IPS-18c (cell line): ENCODE measurements at regions not wholly inside any gene's neighbourhood (a gene's known extent, or its start where the extent isn't known, plus 50 kb on each side); places are given as distances from the start of the nearest gene placed in this dataset.

Source experiments
- H3K4me3 ChIP-seq: 2 replicates; pipeline ENCODE4 v1.7.0; 2013; ENCODE audit warnings: low read depth, mild to moderate bottlenecking, low read length, moderate library complexity; ENCODE audit not compliant: insufficient read depth
- H3K9me3 ChIP-seq: one replicate; pipeline ENCODE4 v1.6.1; 2013; ENCODE audit warnings: mild to moderate bottlenecking, low read length, moderate library complexity; ENCODE audit not compliant: control insufficient read depth, insufficient read depth

- H3K9me3 ChIP-seq, result no peaks in the 10 kb centered on the region
- H3K4me3 ChIP-seq, result no peak overlapping the region
Observed at GRCh38 chr14:27387463-27387862, 789.6 kb upstream of the NOVA1 start.

DNA sequence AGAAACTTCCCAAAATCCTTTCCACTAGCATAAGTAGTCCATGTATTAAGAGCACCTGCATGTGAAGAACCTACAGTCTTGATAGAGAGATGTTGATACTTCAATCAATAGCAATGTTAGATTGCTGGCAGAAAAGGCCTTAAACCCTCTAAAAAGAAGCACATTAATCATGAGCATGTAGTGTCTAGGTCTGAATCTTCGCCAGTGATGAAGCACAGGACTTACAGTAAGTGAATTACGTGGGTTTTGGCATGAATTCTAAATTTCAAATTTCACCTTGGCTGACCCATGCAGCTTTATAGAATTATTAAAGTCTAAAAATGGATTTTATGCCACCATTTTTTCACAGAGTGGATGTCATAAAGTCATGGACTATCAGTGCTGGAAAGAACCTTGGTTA, 791.6 kb upstream of the NOVA1 start:
- Histone ChIP-seq H3K9me3 (no peaks in the 10 kb centered on the region), H3K4me3 (no peak overlapping the region)

GRCh38 chr14:27390155-27390554, 792.3 kb upstream of the NOVA1 start:
- H3K9me3 ChIP-seq, result no peaks in the 10 kb centered on the region

DNA sequence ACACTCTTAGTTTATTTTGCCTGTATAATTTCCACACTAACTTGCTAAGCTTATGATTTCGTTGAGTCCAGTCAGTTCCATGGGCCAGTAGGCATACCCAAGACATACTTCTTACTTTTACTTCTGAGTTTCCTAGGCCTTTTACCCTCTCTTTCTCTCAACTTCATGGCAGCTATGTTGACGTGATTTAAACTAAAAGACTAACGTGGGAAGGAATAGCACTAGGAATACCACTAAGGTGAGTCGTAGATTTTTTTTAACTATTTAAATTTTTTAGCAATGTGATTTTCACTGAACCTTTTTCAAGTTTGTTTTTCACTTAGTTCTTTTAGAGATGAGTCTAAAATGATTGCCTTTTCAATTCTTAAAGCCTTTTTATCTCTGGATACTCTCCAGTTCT, 793.5 kb upstream of the NOVA1 start:
- Histone ChIP-seq H3K4me3 (no peak overlapping the region), H3K9me3 (no peaks in the 10 kb centered on the region)

More at GRCh38 chr14:27390155-27390554, 792.3 kb upstream of the NOVA1 start:
- H3K4me3 ChIP-seq, result no peak overlapping the region

DNA sequence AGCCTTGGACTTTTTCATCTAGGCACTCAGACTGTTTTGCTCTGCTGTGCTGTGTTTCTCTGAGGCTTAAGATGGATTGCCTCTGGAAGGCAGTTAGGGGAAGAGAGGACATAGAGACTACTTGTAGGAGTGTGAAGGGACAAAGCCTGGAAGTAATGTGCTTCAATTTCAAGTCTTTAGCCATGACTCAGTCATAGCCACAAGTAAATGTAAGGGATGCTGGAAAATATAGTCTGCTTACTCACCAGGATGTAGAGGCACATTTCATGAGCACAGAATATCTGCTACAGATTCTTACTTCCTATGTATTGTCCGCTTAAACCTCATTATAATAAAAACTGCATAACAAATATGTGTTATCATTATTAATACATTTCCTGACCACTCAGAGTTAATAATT, 794.3 kb upstream of the NOVA1 start:
- H3K4me3 ChIP-seq, result no peak overlapping the region
- H3K9me3 ChIP-seq, result no peaks in the 10 kb centered on the region

DNA sequence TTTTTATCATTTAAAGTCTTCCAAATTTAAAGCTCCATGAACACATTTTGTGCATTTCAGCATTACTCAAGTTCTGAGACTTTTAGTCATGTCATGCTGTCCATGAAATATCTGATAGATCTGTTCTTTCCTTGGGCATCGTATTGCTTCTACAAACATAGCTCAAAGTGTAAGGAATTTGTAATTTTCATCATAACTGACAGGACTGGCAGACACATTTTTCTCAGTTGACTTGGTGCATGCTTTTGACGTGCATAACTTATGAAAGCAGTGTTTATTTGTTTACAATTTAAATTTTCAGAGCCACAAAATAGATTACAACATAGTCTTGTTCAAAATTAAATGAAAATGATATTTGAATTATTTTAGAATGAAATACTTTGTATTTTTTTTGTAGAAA, 812.1 kb upstream of the NOVA1 start:
- no peak overlapping the region for H3K4me3 ChIP-seq
- H3K9me3 ChIP-seq, result no peaks in the 10 kb centered on the region

DNA sequence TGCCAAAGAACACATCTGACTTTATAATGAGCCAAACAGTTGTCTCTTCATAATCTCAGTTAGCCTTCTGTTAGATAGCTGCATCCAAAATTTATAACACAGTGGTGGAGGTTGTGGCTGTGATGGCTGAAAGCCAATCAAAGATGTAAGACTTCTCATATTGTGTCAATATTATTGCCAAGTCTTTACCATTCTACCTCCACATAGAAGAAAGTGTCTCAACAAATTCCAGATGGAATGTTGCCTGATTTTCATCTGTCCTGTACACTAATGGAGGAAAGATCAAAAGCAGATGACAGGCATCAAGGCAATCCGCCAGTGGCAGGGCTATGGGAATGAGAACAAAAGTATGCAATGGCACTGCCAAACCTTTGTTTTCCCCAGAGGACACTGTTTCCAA, 813.1 kb upstream of the NOVA1 start:
- no peak overlapping the region for H3K4me3 ChIP-seq
- no peaks in the 10 kb centered on the region for H3K9me3 ChIP-seq

GRCh38 chr14:27427796-27428195, 830.0 kb upstream of the NOVA1 start:
- H3K9me3 ChIP-seq, result no peaks in the 10 kb centered on the region
- no peak overlapping the region for H3K4me3 ChIP-seq

DNA sequence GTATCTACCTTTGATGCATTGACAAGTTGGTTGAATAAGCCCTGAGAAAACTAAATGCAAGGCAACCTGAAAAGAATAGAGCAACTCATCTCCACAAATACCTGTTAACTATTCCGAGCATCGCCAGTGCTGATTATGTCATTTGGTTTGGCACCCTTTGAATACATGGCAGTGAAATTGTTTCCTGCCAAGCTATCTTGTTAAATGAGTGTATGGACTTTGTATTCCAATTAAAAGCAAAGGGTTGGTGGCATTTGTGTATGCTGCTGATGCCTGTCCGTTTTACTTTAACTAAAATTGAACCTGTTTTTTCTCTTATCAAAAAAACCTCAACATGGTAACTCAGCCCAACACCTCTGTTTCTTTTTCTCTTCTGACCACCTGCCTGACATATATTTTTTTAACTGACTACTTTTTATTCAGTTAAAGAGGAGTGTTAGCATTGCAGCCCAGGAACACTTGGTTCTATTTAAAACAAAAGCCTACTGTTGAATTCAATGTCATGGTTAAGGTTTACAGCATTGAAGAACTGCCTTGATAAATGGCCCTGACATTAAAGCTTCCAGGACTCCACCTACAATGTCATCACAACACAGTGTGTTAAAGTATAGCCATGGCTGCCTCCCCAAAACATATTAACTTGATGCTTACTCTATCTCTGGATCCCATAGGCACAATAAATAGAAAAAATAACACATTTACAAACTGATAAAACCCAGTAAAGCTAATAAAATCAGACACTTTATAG, 838.3 kb upstream of the NOVA1 start:
- H3K4me3 ChIP-seq, result no peak overlapping the region
- no peaks in the 10 kb centered on the region for H3K9me3 ChIP-seq

DNA sequence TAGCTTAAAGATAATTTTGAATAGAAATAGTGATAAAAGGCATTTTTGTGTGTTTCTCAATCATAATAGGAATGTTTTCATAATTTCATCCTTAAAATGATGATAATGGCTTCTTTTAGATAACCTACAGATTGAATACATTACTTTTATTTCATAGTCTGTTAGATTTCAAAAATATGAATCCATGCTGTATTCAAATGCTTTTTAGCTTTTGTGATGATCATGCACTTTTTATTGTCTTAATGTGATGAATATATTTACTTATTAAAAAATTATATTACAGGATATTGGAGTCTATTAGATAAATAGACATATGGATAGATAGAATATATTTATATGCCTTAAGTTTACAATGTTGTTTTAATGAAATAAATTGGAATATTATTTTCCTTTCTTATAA, 886.8 kb upstream of the NOVA1 start:
- Histone ChIP-seq H3K9me3 (no peaks in the 10 kb centered on the region), H3K4me3 (no peak overlapping the region)

DNA sequence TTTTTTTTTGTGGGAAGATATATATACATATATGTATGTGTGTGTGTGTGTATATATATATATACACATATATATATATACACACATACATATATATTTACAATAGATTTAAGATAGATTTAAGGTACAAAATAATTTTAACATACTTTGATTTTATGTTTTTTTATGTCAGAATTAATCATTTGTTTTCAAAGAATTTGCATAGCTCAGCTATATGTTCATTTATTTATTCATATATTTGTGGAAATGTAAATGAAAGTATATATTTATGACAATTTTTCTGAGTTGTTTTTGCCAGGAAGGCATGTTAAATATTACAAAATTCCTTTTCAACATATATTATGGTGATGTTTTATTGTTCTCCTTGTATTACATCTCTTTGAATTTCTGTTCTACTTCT, 887.4 kb upstream of the NOVA1 start:
- Histone ChIP-seq H3K9me3 (no peaks in the 10 kb centered on the region), H3K4me3 (no peak overlapping the region)

DNA sequence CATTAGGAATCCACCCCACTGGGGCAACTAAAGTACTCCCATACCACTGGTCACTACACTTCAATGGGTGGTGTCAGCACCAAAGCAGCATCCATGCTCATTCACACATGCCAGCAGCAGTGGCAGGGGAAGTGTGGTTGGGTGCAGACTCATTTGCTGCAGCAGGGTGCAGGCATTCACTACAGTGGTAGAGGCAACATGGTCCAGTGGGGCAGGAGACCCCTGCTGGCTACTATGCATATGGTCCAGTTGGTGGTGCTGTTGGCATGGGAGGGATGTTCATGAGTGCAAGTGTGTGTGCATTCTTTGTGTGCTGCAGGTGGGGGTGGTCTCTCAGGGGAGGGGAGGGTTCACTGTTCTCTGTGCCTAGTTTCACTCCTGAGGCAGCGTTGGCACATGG, 908.4 kb upstream of the NOVA1 start:
- Histone ChIP-seq H3K4me3 (no peak overlapping the region), H3K9me3 (no peaks in the 10 kb centered on the region)

- Histone ChIP-seq H3K9me3 (no peaks in the 10 kb centered on the region), H3K4me3 (no peak overlapping the region)
Observed at GRCh38 chr14:27528328-27528727, 930.5 kb upstream of the NOVA1 start.

DNA sequence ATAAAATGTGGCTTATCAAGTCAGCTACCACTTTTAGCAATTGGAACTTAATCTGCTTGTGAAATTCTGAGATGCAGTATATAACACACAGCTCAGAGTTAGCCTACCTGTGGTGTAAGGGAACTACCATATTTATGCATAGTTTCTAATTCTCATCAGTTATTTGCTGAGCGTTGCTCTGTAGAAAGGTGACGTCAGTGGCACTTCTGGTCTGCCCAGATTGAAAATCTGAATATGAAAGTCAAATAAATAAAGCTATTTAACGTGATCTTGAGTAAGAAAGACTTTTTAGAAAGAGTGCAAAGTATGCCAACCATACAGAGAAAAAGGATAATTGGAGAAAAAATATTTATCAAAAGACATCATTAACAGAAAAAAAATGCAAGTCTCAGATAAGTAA, 938.9 kb upstream of the NOVA1 start:
- Histone ChIP-seq H3K4me3 (no peak overlapping the region), H3K9me3 (peaks cover 2% of the 10 kb centered on the region)

DNA sequence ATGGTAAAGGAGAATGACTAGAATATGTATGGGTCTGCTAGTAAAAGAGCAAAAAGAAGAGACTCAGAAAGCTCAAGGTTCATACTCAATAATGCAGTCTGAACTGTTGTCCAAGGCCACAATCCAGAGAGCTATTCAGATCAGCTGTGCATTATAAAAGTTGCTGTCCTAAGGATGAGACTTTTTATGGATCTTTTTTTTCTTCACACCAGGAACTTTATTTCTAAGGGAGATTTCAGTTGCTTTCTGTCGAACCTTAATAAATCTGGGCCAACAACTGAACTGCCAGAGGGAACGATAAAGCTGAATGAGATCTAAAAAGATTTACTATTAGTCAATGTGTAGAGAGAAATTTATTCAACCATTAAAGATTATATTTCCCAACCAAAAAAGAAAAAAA, 948.3 kb upstream of the NOVA1 start:
- Histone ChIP-seq H3K9me3 (peaks cover 9% of the 10 kb centered on the region), H3K4me3 (no peak overlapping the region)

- H3K9me3 ChIP-seq, result peaks cover 3% of the 10 kb centered on the region
- no peak overlapping the region for H3K4me3 ChIP-seq
Observed at GRCh38 chr14:27553790-27554189, 956.0 kb upstream of the NOVA1 start.

GRCh38 chr14:27557445-27557844, 959.6 kb upstream of the NOVA1 start:
- Histone ChIP-seq H3K9me3 (no peaks in the 10 kb centered on the region), H3K4me3 (no peak overlapping the region)

- H3K9me3 ChIP-seq, result no peaks in the 10 kb centered on the region
Observed at GRCh38 chr14:27559848-27560247, 962.0 kb upstream of the NOVA1 start.

DNA sequence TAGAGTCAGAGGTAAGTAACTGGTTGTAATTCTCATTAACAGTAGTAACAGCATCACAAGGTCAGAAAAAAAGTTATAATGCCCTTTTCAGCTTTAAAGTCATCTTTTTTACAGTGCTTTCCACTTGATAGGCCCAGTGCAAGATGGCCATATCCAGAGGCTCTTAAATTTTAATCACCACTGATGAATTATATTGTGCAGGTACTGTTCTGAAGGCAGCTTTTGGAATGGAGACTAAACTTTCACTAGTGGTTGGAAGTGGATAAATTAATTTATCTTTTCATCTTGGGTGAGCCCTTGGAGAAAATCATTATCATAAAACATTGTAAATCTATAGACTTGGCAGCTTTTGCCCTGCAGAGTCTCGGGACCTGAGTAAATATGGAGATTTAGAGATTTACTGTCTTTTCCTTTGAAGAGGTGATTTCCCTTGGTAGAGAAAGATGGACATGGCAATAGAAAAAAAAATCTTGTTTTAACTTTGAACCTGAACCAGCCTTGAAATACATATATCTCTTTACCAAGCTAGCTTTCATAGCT, 969.1 kb upstream of the NOVA1 start:
- no peaks in the 10 kb centered on the region for H3K9me3 ChIP-seq
- H3K4me3 ChIP-seq, result no peak overlapping the region

More at GRCh38 chr14:27559848-27560247, 962.0 kb upstream of the NOVA1 start:
- H3K4me3 ChIP-seq, result no peak overlapping the region
